Epithelial cell of proximal tubule (primary cell): ENCODE measurements at regions not wholly inside any gene's neighbourhood (a gene's known extent, or its start where the extent isn't known, plus 50 kb on each side); places are given as distances from the start of the nearest gene placed in this dataset.

Source experiments
- DNase-seq: peaks from one replicate; pipeline ENCODE4 v3.0.0-alpha.2; 2011; ENCODE audit warnings: low read depth
- H3K4me3 ChIP-seq: 2 replicates; pipeline ENCODE4 v1.5.1; 2011; ENCODE audit warnings: low read depth, mild to moderate bottlenecking, low read length
- TF ChIP-seq, protein P1 (sequence below): conservative IDR thresholded peaks from 2 replicates; pipeline ENCODE4 v1.5.1; 2012; ENCODE audit warnings: low read depth, mild to moderate bottlenecking, low read length

DNA sequence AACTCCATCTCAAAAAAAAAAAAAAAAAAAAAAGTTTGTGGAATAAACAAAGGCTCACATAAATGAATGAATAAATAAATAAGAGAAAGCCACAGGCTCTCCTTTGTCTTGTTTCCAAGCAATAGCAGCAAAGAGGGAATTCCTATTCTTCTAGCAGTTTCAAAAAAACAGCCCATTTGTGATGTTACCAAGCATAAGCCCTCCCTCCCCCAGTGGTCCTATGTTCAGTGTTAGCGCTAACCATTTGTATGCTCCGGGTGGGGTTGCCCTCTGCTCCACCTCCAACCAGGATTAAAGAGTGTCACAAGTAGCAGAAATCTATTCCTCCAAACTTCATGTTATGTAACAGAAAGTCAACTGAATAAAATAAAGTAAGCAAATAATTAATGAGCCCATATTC is 1215.0 kb upstream of the TENM4 start:
- H3K4me3 ChIP-seq, result no peak overlapping the region
- TF ChIP-seq, protein P1, sequence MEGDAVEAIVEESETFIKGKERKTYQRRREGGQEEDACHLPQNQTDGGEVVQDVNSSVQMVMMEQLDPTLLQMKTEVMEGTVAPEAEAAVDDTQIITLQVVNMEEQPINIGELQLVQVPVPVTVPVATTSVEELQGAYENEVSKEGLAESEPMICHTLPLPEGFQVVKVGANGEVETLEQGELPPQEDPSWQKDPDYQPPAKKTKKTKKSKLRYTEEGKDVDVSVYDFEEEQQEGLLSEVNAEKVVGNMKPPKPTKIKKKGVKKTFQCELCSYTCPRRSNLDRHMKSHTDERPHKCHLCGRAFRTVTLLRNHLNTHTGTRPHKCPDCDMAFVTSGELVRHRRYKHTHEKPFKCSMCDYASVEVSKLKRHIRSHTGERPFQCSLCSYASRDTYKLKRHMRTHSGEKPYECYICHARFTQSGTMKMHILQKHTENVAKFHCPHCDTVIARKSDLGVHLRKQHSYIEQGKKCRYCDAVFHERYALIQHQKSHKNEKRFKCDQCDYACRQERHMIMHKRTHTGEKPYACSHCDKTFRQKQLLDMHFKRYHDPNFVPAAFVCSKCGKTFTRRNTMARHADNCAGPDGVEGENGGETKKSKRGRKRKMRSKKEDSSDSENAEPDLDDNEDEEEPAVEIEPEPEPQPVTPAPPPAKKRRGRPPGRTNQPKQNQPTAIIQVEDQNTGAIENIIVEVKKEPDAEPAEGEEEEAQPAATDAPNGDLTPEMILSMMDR, result no peak
- DNase-seq, result no peak

DNA sequence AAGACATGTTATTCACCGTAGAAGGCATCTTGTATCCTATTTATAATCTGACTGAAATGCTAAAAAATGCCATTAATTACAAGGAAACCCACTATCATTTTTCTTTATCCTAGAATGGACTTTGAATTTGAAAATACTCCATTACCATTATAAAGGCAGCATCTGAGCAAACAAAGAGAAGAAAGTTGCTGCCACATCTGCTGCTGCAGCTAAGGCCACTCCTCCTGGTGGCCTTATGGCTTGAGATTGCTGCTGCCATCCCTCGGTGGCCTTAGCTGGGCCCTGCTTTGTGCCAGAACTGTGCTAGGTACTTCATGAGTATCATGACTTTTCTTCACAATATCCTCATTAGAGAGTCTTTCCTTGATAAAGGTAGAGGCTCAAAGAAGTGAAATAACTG is 1210.1 kb upstream of the TENM4 start:
- TF ChIP-seq, protein P1, result no peak
- no peak overlapping the region for H3K4me3 ChIP-seq
- no peak for DNase-seq

DNA sequence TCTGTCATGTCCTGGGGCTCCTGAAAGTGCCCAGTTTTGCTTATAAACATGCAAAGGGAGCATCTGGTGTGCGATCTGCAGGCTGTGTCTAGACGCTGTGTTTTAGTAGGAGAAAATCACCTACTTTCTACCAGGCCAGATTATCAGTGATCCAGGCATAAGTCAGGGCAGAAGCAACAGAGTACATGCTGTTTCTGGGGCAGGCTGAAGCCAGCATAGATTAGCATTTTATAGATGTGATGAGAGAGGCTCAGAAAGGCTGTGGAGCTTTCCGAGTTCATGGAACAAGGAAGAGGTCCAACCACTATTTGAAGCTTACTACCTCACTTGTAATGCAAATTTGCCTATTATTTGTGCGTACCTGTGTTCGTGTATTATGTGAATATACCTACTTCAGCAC is 1208.4 kb upstream of the TENM4 start:
- no peak overlapping the region for H3K4me3 ChIP-seq
- TF ChIP-seq, protein P1, result no peak
- DNase-seq, result no peak

GRCh38 chr11:80638296-80638695 is 1197.5 kb upstream of the TENM4 start:
- no peak overlapping the region for H3K4me3 ChIP-seq
- TF ChIP-seq, protein P1, result no peak
- no peak for DNase-seq

- TF ChIP-seq, protein P1, result no peak
- DNase-seq, result no peak
- H3K4me3 ChIP-seq, result no peak overlapping the region
Measured at GRCh38 chr11:80637571-80637970, 1196.7 kb upstream of the TENM4 start.

- TF ChIP-seq, protein P1, result no peak
- no peak overlapping the region for H3K4me3 ChIP-seq
- DNase-seq, result no peak
Measured at GRCh38 chr11:80636999-80637398, 1196.2 kb upstream of the TENM4 start.

GRCh38 chr11:80635178-80635577 is 1194.3 kb upstream of the TENM4 start:
- no peak for DNase-seq
- H3K4me3 ChIP-seq, result no peak overlapping the region
- TF ChIP-seq, protein P1, result no peak
